Choroid plexus epithelial cell (primary cell): ENCODE measurements at regions not wholly inside any gene's neighbourhood (a gene's known extent, or its start where the extent isn't known, plus 50 kb on each side); places are given as distances from the start of the nearest gene placed in this dataset.
A peak's percentile ranks its signal among the peaks of the same experiment; 100 is the strongest.

Experiments used
- DNase-seq: peaks from one replicate; pipeline ENCODE4 v3.0.0-alpha.2; 2010; ENCODE audit warnings: low read depth
- H3K4me3 ChIP-seq: 2 replicates; pipeline ENCODE4 v1.5.1; 2011; ENCODE audit warnings: low read depth, mild to moderate bottlenecking, control low read depth, low read length, moderate library complexity
- CTCF ChIP-seq: conservative IDR thresholded peaks from 2 replicates; pipeline ENCODE4 v1.5.1; 2011; ENCODE audit warnings: low read depth, mild to moderate bottlenecking, control low read depth, inconsistent platforms, low read length, moderate library complexity

GRCh38 chr15:69591905-69592508, 139.4 kb downstream of the RPLP1 start:
- no peak for DNase-seq
- TF ChIP-seq CTCF, result no peak
- H3K4me3 ChIP-seq, result no peak overlapping the region

GRCh38 chr15:69592954-69593353, 140.3 kb downstream of the RPLP1 start:
- peak; percentile 24 for TF ChIP-seq CTCF
- no peak overlapping the region for H3K4me3 ChIP-seq
- no peak for DNase-seq

GRCh38 chr15:69593488-69593887, 140.9 kb downstream of the RPLP1 start:
- no peak overlapping the region for H3K4me3 ChIP-seq
- TF ChIP-seq CTCF, result no peak
- no peak for DNase-seq

GRCh38 chr15:69593981-69594966, 141.7 kb downstream of the RPLP1 start:
- TF ChIP-seq CTCF, result no peak
- H3K4me3 ChIP-seq, result peak overlapping the region; percentile 3
- peak; percentile 73 for DNase-seq

- no peak for TF ChIP-seq CTCF
- DNase-seq, result no peak
- H3K4me3 ChIP-seq, result no peak overlapping the region
These were observed 142.6 kb downstream of the RPLP1 start for GRCh38 chr15:69595009-69595791.

- no peak for TF ChIP-seq CTCF
- DNase-seq, result no peak
- no peak overlapping the region for H3K4me3 ChIP-seq
These were observed 144.5 kb downstream of the RPLP1 start for GRCh38 chr15:69597061-69597592.
